HepG2 (cell line): ENCODE measurements at regions not wholly inside any gene's neighbourhood (a gene's known extent, or its start where the extent isn't known, plus 50 kb on each side); places are given as distances from the start of the nearest gene placed in this dataset.

ENCODE experiments used
- CSRNP1 ChIP-seq: sonication (generic); formaldehyde crosslinking; IDR thresholded peaks from 2 replicates; pipeline ENCODE4 v1.8.1; 2023; ENCODE audit warnings: mild to moderate bottlenecking, missing genetic modification reagents
- FOXK1 ChIP-seq: sonication (generic); formaldehyde crosslinking; IDR thresholded peaks from 2 replicates; pipeline ENCODE4 v1.4.0; 2020; ENCODE audit warnings: low read depth, missing genetic modification reagents, borderline replicate concordance
- FOXP4 ChIP-seq: sonication (generic); formaldehyde crosslinking; IDR thresholded peaks from 2 replicates; pipeline ENCODE4 v1.4.0; 2020; ENCODE audit warnings: missing genetic modification reagents
- HCFC1 ChIP-seq: fragments of 150-350 bp; IDR thresholded peaks from 2 replicates; pipeline ENCODE4 v1.6.1; 2014; ENCODE audit warnings: low read depth, low read length
- HOXA7 ChIP-seq: sonication (generic); formaldehyde crosslinking; IDR thresholded peaks from 2 replicates; pipeline ENCODE4 v1.8.1; 2022; ENCODE audit warnings: mild to moderate bottlenecking, missing genetic modification reagents, moderate library complexity
- RFXANK ChIP-seq: IDR thresholded peaks from 2 replicates; pipeline ENCODE4 v1.6.1; 2016
- SMC3 ChIP-seq: IDR thresholded peaks from 2 replicates; pipeline ENCODE4 v1.6.1; 2011; ENCODE audit warnings: low read length, improper control_type of control experiment
- SOX13 ChIP-seq, 3 experiments: fragments of 450-650 bp in 1 of 3; sonication (generic) in 1 of 3; formaldehyde crosslinking in 1 of 3; IDR thresholded peaks in 2 of 3; conservative IDR thresholded peaks in 1 of 3; 2 replicates each; pipeline versions ENCODE4 v1.5.0 to v1.6.1; 2016 to 2020; ENCODE audit warnings: antibody characterized with exemption in 1 of 3, mild to moderate bottlenecking in 1 of 3, missing compliant biosample characterization in 1 of 3, missing genetic modification reagents in 1 of 3, moderate library complexity in 1 of 3
- TCF7 ChIP-seq: sonication (generic); IDR thresholded peaks from 2 replicates; pipeline ENCODE4 v1.6.1; 2016; ENCODE audit warnings: antibody characterized with exemption, low read depth
- ZFP1 ChIP-seq: IDR thresholded peaks from 2 replicates; pipeline ENCODE4 v1.6.1; 2016
- ZNF770 ChIP-seq: sonication (generic); formaldehyde crosslinking; IDR thresholded peaks from 2 replicates; pipeline ENCODE4 v1.5.0; 2020; ENCODE audit warnings: mild to moderate bottlenecking, missing genetic modification reagents
- ZNF891 ChIP-seq: sonication (generic); formaldehyde crosslinking; IDR thresholded peaks from 2 replicates; pipeline ENCODE4 v1.5.0; 2020; ENCODE audit warnings: mild to moderate bottlenecking, missing genetic modification reagents
- TF ChIP-seq, protein P1 (sequence below): IDR thresholded peaks from 2 replicates; pipeline ENCODE4 v1.6.1; 2012; ENCODE audit warnings: inconsistent platforms

GRCh38 chr20:47428851-47429336 is 72.4 kb upstream of the ZMYND8 start (continued):
- TF ChIP-seq FOXP4 (CRISPR knock-in tag) (peak; percentile 67; the same call in 1 of the 2 replicates), ZNF770 (no peak), SMC3 (0 out of 2 replicates have a peak, but pooled peaks have one; percentile 31), HOXA7 (CRISPR knock-in tag) (no peak), ZNF891 (CRISPR knock-in tag) (peak; percentile 61; the same call in 1 of the 2 replicates), HCFC1 (no peak), FOXK1 (no peak), RFXANK (CRISPR knock-in tag) (no peak), CSRNP1 (no peak), SOX13 (IDR thresholded peaks at IDR 0.05) (peak; percentile 91), SOX13 (CRISPR knock-in tag; conservative IDR thresholded peaks at IDR 0.05 in 1 of 2, IDR thresholded peaks at IDR 0.05 in 1 of 2) (peak in 1 of 2 experiments; percentile 97; a peak in 2 of 4 replicates), ZFP1 (CRISPR knock-in tag) (peak; percentile 32; the same call in 1 of the 2 replicates), TCF7 (peak; percentile 47)
- TF ChIP-seq, protein P1, sequence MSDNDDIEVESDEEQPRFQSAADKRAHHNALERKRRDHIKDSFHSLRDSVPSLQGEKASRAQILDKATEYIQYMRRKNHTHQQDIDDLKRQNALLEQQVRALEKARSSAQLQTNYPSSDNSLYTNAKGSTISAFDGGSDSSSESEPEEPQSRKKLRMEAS: no peak
